Stimulated activated CD8-positive, alpha-beta memory T cell treated with anti-CD3 and anti-CD28 coated beads, Interleukin-2, amount 100 ng/mL, for 48 hours (primary cell): ENCODE measurements at regions not wholly inside any gene's neighbourhood (a gene's known extent, or its start where the extent isn't known, plus 50 kb on each side); places are given as distances from the start of the nearest gene placed in this dataset.

ENCODE experiments used
- DNase-seq, 2 donors: peaks; one replicate each; pipeline ENCODE4 v3.0.0-alpha.2; 2020; ENCODE audit warnings: low read depth in 2 of 2

DNA sequence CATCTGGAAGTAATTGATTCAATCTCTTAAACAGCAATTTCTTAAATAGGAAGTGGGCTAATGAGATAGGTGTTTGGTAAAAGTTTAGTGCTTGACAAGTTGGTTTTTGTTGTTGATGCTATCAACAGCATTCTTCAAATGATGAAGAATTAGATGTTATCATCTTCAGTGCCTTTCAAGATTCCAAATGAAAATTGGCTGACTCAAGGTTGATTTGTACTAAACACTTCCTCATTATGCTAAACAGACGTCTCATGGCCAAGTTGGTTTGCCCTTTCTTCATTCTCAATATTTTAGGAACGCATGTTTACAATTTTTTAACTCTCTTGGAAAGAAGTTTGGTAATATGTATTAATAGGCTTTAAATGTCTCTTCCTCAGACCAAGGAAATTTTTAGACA lies 86.0 kb downstream of the MID1IP1 start:
- no peak for DNase-seq

- DNase-seq: no peak
Measured at GRCh38 chrX:38890326-38890725, 89.1 kb downstream of the MID1IP1 start.

GRCh38 chrX:38890963-38891362 lies 89.7 kb downstream of the MID1IP1 start:
- no peak for DNase-seq

DNA sequence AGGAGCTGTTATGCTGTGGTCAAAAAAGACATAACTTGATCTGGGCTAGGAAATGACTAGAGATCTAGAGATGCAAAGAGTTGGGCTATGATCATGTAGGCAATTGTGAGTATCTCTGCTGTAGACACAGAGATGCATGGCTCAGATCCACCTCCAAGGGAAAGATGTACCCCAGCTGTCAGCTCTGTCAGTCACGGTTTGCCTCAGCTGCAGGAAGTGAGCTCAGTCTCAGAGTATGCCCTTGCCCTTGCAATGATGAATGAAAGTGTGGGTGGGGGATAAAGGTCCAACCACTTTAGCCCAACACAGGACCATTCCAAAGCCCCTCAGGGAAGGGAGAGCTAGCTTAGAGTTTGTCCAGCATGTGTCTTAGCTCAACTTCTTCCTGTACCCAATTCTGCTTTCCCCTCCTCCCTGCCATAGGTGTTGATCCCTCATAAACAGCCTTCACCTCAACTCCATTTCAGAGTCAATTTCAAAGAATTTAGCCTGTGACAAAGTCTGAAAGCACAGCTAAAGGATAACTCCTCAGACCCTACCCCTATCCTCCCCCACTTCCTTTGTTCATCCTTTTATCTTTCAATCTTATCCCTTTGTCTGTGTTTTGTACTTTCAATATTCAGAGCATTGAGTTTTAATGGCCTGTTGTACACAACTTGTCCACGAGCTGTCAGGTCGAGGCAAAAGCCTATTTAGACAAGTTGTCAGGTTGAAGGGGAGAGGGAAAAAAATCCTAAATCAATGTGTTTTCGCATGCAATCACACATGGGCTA lies 90.6 kb downstream of the MID1IP1 start:
- no peak for DNase-seq

DNA sequence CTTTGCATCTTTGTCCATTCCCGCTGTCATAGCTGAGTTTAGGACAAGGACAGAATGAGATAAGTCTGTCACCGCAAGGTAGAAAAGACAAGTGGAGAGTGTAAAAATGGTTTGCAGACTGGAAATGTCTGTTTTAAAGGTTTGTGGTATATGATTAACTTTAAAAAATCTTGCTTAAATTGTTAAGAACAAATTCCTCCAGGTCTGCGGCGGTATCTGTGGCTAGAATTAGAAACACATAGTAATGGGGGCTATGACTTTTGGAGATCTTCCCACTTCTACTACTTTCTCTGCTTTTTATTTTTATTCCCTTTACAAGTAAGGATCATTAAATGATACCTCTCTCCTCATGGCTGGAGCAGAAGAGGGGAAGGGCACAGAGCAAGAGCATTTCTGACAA lies 92.2 kb downstream of the MID1IP1 start:
- no peak for DNase-seq

DNA sequence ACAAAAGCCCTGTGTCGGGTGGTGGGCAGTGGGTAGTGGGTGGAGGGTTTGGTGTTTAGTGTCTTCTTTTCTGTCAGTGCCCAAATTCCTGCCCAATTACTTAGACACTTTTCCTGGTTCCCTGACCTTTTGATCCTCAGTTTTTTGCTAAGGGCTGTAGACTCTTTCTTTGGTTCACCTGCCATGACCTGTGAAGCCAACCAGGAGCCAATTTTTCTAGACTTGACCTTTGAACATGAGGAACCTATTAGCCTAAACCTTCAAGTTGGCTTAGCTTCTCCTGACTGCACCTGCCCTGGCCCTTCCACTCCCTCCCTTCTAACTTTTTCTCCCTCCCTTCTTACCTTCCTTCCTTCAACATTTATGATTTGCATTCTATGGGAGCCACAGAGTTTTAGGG lies 94.5 kb downstream of the MID1IP1 start:
- DNase-seq: no peak

DNA sequence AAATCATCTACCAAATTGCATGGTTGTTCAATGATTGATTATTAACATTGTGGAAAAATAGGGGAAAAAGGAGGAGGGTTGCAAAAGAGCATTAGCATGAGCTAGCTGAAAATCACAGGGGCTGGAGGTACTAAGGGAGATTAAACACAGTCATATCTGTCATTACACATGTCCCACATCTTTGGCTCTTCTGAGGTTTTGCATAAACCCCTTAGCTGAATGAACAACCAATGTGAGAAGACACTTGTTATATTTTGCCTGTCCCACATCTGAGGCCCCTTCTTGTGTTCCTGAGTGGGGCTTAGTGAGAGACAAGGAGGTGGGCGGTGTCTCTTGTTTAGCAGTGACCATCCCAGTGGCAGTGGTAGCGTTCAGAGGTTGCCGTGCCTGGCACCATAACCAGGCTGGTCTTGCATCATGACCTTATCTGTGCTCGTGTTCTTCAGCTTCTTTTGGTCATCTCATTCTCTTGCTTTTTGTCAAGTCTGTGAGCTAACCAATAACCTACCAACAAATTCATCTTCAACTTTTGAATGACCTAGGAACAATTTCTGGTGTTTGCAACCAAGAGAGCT lies 95.6 kb downstream of the MID1IP1 start:
- no peak for DNase-seq

- no peak for DNase-seq
Measured at GRCh38 chrX:38898261-38898660, 97.0 kb downstream of the MID1IP1 start.

- no peak for DNase-seq
Measured at GRCh38 chrX:38899650-38900049, 98.4 kb downstream of the MID1IP1 start.

DNA sequence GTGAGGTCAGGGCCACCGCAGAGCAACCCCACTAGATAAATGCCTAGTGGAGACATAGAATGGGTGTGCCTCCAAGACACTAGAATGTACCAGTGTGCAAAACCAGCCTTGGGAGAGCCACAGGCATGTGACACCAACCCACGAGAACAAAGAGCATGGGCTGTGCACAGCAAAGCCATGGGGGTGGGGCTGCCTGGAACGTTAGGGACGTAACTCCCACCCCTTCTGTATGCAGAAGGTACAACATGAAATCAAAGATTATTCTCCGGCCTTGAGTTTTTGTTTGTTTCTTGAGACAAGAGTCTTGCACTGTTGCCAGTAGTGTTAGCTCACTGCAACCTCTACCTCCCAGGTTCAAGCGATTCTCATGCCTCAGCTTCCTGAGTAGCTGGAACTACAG lies 99.5 kb downstream of the MID1IP1 start:
- DNase-seq: no peak

GRCh38 chrX:38902972-38903492 lies 101.8 kb downstream of the MID1IP1 start:
- no peak for DNase-seq

DNA sequence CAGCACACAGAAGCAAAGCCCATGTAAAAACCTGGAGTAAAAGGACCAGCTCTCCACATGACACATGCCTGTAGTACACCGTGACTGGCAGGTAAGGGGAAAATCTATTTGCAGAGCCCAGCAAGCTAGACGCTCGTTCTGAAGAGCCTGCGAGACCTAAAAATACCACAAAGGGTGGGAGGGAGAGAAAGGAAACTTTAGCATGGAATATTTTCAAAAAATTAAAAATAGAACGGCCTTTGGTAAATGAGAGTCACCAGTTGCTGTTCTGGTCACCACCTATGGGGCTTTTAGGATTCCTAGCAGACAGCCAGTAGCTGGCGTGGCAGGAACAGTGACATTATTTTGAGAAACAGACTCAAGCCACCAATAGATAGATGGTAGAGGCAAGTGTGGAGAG lies 115.5 kb downstream of the MID1IP1 start:
- DNase-seq: no peak

GRCh38 chrX:38917954-38918353 lies 116.7 kb downstream of the MID1IP1 start:
- DNase-seq: no peak

DNA sequence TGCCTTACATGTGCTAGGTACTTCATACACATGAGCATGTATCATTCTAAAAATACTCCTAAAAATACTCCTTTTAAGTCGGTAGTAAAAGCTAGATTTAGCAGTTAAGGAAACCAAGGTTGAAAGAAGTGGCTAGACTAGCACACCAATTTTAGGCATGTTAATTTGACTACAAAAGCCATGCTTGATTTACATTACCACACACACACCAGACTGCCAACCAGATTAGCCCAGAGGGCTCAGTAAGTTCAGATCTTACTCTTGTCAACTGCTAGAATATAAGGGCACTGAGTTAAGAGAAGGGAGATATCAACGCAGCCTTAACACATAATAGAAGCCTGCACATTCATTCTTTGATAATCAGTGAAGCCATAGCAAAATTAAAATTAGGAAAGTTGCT lies 117.9 kb downstream of the MID1IP1 start:
- DNase-seq: no peak

DNA sequence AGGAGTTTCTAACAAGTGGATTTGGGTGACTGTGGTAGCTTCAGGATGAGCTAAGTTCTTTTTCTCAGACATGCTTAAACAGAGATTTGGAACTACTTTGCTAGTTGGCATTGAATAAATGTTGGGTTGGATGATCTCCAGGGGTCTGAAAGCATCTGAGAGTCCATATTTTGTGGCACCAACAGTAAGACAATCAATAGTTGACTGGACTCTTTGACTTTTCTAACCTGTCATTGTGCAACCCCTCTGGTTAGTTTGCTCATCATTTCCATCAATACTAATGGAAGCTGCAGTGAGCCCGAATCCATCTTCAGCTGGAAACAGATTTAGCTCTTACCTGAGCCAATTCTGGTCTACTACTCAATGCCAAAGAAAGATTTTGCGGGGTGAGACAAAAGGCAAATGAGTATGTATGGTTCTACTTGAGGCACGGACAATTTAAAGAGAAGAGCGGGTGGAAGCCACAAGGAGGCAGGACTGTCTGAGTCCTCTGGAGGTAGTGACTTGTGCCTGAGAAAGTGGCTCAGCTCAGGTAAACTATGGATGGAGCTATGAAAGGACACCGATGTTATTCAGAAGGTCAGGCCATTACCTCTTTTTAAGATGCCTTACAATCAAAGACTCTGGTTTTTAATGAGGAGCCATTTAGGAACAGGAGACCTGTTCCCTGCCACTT lies 118.7 kb downstream of the MID1IP1 start:
- DNase-seq: no peak

DNA sequence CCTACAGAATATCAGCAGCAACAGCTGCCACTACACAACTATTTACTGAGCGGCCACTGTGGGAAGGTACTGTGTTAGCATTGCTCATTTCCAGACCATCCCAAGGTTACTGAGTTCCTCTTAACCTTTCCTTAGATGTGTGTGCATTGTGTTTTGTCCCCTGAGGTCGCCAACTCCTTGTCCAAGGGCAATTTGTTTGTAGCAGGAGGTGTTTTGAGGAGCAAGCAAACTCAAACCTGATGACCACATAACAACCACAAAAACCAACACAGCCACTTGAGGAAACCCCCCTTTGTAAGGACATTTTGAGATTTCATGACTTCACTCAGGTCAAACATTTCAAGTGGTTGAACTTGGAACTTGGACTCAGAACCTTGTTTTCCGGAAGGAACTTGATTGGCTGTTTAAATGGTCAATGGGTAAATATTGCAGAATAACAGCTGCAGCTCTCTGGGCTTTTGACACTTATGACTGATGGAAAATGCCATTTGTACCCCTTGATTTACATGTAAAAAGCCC lies 122.3 kb downstream of the MID1IP1 start:
- no peak for DNase-seq

DNA sequence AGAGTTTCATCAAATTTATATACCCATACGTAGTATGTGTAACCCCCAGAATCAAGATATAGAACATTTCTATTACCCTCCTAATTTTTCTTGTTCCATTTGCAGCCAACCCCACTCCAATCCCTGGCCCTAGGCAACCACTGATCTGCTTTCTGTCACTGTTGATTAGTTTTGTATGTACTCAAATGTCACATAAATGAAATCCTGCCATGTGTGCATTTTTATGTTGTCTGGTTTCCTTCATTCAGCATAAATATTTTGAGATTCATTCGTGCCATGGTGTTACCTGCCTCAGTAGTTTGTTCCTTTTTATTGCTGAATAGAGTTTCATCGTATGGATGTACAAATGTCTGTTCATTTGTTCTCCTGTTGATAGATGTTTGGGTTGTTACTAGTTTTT lies 126.3 kb downstream of the MID1IP1 start:
- DNase-seq: no peak

DNA sequence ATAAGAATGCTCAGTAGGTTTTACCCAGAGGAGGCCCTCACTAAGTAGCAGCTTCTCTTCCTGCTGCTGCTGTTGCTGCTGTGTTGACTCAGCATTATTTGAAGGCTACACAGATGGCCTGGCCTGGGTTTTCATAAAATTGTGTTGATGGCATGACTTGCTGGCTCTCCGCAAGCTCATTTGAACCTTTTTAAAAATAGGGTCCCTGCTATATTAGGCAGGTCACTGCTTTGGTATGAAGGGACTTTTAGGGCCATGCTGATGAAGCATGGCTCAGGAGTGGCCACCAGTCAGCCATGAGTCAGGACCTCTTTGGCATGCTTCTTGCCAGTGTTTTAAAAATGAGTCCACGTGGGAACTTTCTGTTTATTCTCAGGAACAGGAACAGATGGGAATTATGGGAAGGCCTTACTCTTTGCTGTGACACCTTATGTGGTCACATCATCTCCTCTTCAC lies 128.7 kb downstream of the MID1IP1 start:
- DNase-seq: no peak

- no peak for DNase-seq
Measured at GRCh38 chrX:38930474-38930873, 129.2 kb downstream of the MID1IP1 start.

DNA sequence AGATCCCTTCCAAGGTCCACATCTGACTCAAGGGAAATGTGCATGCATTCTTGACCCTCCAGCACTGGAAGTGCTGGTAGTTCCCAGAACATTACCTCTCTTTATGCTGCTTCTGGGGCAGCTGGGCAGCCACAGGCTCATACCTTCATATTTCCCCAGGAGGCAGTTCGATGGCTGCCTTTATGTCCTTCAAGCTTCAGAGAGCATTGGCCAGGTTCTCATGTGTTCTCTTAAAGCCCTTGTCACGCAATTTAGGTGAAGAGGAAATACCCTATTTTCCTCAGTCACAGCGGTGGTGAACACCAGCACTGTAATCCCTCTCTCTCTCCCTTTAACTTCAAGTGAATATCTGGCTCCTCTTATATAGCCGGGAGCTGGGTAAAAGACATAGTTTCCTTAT lies 134.3 kb downstream of the MID1IP1 start:
- DNase-seq: no peak

GRCh38 chrX:38937400-38937799 lies 136.1 kb downstream of the MID1IP1 start:
- DNase-seq: no peak

DNA sequence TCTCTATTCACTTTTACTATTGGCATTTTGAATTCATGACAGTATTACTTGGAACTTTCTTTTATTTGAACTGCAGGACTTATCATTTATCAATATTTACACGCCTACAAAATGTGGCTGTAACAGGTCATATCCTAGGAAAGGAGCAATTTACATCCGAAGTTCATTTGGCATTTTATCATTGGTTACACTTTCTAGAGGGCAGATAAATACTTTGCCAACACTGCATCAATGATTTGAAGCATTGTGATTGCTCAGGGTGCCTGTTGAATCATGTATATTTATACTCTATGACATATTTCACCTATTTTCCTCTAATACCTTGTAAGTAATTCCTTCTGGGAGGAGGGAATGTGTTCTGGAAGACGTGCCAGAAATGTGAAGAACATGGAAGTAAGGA lies 136.7 kb downstream of the MID1IP1 start:
- no peak for DNase-seq

- no peak for DNase-seq
Measured at GRCh38 chrX:38939067-38939466, 137.8 kb downstream of the MID1IP1 start.
